Lower leg skin (tissue), 3 donors: ENCODE measurements at regions not wholly inside any gene's neighbourhood (a gene's known extent, or its start where the extent isn't known, plus 50 kb on each side); places are given as distances from the start of the nearest gene placed in this dataset.

Source experiments
- CTCF ChIP-seq, 3 donors: fragments of 450-650 bp; IDR thresholded peaks; one replicate each; pipeline ENCODE4 v1.5.1; 2016; ENCODE audit warnings: antibody characterized with exemption in 3 of 3, mild to moderate bottlenecking in 3 of 3, moderate library complexity in 2 of 3
- POLR2A ChIP-seq, 2 donors: fragments of 450-650 bp; IDR thresholded peaks; one replicate each; pipeline ENCODE4 v1.6.1; 2016 to 2017; ENCODE audit warnings: antibody characterized with exemption in 2 of 2, mild to moderate bottlenecking in 1 of 2, moderate library complexity in 1 of 2

- TF ChIP-seq CTCF (IDR thresholded peaks at IDR 0.05) (no peak), POLR2A (IDR thresholded peaks at IDR 0.05) (no peak)
These were observed 224.7 kb downstream of the MFSD1 start for GRCh38 chr3:159026510-159026909.
